HG02973 (cell line): ENCODE measurements at regions not wholly inside any gene's neighbourhood (a gene's known extent, or its start where the extent isn't known, plus 50 kb on each side); places are given as distances from the start of the nearest gene placed in this dataset.
"Not testable (repeated sequence)": the region's sequence is repeated elsewhere in the genome, so short reads cannot be mapped to it uniquely, and the experiment has no call there.

Source experiments
- ATAC-seq: cut with Tn5 transposase; IDR thresholded peaks from one replicate; pipeline ENCODE4 v1.9.1; 2021; ENCODE audit warnings: moderate library complexity; ENCODE audit not compliant: unreplicated experiment

DNA sequence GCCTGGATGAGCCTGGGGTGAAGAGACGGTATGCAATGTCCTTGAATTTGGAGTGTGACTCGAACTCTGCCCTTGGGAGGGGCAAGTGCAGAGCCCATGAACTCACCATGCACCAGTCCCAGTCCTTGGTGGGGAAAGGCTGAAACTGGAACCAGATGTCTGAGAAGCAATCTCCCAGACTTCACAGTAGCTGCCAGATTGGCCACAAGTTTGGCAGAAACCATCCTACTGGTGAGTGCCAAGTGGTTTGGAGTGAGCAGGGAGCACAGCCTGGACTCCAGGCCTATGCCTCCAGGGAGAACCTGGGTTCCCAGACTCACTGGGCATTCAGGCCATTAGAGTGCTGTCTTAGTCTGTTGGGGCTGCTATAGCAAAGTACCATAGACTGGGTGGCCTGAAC lies 99.6 kb upstream of the LYZL1 start:
- no peak for ATAC-seq

DNA sequence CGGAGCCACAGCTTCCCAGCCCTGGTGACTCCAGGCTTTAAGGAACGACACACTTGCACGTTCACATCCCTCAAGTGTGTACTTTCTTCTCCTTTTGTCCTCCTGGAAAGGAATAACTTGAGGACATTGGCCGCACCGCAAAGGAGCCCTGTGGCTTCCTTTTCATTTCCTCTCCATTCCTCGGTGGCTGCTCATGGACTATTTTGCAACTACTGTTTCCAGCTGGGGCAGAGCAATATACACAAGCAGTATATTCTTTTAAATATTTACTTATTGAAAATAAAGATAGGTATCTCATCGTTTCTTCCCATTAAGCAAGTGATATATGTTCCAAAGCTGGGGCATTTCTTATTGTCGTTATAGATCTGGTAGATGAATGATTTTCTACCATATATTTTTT lies 97.2 kb upstream of the LYZL1 start:
- ATAC-seq = no peak

DNA sequence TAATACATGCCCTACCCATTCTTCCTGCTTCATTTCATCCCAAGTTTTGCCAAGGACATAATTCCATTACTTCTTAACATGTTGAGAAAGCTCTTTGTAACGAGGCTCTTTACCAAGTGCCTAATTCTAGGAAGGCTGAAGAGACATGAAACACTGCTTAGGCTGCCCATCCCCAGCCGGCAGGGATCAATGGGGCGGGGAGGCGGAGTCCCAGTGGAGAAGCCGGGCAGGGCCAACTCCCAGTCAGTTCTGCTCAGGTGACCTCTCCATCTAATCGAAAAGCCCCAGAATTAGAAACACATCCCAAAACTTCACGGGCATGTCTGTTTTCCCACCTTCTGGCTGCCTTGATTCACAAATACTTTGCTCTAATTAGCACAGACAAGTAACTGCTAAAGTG lies 89.5 kb upstream of the LYZL1 start:
- ATAC-seq = no peak

DNA sequence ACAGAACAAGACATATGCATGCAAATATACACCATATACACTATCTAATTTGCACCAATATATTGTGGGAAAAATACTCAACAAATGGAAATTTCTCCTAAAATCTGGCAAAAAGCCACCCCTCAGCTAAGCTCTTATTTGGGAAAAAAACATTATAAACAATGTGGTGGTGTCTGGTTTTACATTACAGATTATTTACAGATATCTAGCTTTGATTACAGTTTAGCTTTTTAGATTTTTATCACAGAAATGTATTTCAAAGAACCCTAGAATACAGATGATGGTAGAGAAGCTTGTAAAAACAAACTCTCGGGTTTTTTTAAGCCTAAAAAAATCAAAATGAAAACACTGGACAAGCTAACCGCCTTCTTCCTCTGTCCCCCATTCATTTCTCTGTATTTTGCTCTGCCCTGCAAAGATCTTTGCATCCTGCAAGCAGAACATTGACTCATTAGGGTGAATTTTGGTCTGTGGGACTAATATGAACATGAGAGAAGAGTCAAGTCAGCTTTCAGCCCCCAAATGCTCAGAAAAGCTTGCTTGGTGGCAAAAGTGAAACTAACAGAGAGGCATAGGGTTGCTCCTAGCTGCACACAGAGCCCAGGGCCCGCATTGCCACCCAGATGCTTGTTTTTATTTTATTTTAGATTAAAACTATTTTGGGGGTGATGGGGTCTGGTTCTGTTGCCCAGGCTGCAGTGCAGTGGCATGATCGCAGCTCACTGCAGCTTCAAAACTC lies 88.8 kb upstream of the LYZL1 start:
- ATAC-seq = no peak

DNA sequence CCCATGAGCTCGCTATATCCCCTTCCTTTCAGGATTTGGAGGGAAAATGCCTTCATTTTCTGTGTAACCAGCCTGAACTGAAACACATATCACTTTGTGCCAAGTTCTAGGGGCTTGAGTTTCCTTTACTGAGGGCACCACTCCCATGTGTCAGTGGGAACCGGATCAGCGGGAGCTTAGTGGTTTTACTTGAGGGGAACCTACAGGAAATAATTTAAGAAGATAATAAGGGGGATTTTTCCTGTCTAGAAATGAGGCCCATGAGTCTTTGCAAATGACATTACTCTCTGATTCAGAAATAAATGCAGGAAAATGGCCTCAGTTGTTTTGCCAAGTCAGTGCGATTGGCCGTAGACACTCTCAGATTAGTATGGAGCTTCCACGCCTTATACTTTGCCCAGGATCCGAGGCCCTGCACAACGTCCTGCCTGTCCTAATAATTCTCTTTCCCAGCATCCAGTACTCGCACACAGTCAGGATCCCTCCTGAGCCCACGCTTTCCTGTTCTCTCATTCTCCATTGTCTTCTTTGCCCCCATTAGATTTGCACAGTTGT lies 86.4 kb upstream of the LYZL1 start:
- ATAC-seq = no peak

DNA sequence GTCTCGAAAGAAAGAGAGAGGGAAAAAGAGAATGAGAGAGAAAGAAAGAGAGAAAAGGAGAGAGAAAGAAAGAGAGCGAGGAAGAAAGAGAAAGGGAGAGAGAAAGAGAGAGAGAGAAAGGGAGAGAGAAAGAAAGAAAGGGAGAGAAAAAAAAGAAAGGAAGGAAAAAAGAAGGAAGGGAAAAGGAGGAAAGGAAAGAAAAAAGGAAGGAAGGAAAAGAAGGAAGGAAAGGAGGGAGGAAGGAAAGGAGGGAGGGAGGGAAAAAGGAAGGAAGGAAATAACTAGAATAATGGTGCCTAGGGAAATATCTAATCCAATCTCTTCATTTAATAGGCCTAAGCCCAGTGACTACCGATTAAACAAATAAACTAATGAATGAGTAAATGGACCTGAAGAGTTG lies 85.4 kb upstream of the LYZL1 start:
- no peak for ATAC-seq

DNA sequence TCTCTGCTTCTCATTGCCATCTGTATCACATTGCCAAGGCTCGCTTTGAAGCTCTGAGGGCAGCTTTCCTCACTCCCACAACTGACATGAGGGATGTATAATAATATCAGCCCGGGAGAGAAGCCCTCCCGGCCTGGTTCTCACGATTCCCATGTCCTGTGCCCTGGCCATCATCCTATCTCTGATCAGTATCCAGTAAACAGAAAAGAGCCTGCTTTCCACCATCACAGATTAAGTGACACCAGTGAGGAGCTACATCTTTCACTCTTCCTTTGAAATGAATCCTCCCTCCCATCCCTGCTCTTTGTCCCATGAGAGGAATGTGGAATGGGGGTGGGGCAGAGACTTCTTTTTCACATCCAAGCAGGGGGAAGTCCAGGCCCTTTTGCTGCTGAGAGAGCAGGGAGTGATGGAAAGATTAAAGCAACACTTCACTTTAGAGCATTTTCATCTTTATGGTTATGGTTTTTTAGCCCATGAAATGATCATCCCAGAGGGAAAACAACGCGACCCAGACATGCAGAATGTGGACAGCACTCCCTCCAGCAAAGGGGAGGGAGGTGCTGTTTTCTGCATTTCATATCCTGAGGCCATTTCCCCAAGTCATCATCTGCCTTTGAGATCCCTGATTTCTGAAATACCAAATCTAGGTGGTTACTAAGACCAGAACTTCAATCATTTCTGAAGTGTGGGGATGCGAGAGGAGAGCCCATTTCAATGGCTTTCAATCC lies 84.6 kb upstream of the LYZL1 start:
- no peak for ATAC-seq

DNA sequence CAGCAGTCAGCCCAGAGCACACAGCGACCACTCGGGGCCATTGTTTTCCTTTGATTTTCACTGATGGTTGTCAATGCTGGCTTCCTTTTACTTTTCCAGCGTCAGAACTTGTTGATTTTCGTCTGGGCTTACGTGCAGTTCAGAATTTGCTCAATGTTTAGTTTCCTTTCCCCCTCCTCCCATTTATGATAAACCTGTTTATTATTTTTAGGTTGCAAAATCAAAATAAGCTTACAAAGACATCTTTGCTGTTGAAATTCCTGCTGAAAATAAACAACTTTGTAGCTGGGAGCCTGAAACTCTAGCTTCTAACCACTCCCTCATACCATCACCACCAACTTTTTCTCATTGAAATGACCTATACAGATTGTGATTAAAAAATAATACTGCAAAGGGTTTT lies 83.1 kb upstream of the LYZL1 start:
- ATAC-seq = no peak

DNA sequence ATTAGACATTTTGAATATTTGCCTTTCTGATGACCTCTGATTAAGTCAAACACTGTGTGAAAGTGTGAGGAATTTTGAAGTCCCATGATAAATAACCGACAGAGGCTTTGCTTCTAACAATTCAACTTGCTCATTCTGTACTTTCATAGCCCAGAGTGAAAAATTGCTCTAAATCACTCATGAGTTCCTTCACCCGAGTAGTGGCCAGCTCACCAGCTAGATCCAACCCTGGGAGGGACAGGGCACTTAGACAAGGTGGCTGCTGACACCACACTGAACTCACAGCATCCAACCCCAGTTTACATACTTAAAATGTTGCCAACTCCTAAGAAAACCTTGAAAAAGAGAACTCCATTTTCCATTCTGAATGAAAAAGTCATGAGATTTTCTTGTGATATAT lies 80.0 kb upstream of the LYZL1 start:
- no peak for ATAC-seq

DNA sequence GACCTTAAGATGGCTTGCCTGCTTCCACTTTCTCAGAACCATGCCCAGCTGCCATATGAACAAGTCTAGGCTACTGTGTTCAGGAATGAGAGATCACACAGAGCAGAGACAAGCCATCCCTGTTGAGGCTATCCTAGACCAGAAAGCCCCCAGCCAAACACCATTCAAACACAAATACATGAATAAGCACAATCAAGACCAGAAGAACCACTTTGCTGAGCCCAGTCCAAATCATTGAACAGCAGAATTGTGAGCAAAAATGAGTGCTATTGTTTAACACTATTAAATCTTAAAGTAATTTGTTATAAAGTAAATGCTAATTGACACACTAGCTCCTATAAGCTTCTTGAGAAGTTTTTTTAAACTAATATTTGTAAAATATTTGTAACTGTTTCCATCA lies 79.0 kb upstream of the LYZL1 start:
- ATAC-seq = no peak

DNA sequence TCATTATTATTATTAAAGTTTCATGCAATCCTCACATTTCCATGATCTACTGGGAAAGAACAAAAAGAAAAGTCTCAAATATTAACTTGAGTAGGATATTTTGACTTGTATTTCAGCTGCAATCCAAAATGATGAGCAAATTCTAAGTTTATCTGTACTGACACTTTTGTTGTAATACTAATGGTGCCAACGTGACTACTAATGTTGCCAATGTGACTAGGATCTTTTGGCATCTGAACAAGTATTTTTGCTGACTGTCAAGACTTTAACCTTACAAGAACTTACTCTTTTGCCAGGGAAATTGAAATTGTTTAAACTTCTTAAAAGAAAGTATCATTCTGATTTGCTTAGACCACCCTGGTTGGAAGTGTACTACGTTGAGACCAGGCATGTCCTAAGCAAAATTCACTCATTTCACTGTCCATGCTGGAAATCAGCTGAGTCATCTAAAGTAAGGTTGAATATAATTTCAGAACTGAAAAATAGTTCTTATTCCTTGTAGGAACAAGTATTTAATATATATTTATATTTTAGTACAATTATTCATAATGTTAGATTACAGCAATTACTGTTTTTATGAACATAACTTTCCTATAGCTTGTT lies 78.5 kb upstream of the LYZL1 start:
- no peak for ATAC-seq

DNA sequence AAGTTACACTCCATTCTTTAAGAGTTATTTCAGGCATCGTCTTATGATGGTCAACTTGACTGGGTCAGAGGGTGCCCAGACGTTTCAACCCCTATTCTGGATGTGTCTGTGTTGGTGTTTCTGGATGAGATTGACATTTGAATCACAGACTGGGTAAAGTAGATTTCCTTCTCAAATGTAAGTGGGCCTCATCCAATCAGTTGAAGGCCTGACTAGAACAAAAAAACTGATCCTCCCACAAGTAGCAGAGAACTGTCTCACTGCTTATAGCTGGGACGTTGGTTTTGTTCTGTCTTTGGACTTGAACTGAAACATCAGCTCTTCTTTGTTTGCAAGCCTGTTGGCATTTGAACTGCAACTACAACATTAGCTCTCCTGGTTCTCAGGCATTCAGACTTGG lies 76.3 kb upstream of the LYZL1 start:
- ATAC-seq = no peak

DNA sequence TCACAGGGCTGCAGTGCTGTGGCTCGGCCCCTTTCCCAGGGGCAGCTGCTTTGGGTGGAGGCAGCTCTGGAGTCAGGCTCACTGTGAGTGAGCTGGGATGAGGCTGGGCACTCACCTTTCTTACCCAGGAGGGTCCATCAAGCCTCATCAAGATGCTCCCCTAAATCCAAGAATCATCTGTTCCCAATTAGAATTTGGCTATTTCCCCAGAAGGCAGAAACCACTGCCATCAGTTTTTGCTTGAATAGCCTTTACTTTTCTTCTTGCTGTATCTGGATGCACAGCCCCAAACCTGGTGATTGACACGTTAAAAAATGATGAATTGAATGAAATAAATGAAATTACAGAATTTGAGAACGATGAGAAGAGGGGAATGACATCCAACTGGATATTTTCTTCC lies 74.3 kb upstream of the LYZL1 start:
- ATAC-seq = no peak

DNA sequence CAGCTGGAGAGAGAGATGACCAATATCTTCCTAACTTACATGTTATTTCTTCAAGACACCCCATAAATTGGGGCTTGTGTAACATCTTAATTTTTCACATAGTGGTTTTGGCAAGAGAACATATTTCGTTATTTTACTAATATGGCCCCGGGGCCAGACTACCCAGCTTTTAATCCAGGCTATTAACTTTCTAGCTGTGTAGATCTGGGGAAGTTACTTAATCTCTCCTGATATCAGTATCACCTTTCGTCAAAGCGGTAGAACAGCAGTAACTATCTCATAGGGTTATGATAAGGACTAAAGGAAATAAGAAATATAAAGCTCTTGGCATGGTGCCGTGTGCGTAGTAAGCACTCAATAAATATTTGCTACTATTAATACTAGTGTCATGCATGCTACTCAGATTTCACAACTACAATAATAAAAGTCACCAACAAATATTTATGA lies 71.6 kb upstream of the LYZL1 start:
- no peak for ATAC-seq

DNA sequence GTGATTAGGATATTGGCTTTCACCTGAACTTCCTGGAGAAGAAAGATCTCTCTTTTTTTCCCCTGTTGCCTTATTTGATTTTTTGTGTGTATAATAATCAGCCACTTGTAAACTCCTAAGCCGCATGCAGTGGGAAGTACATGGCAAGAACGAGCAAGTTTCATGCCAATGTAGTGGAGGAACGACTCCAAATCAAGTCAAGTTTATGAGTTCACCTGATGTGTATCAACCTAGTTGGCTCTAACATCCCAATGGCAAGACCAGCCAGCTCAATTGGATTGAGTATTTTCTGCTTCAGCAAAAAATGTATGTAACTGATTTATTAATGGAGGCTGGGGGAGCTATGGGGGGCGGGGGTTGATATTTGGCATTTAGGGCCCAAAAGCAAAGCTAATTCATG lies 65.5 kb upstream of the LYZL1 start:
- no peak for ATAC-seq

DNA sequence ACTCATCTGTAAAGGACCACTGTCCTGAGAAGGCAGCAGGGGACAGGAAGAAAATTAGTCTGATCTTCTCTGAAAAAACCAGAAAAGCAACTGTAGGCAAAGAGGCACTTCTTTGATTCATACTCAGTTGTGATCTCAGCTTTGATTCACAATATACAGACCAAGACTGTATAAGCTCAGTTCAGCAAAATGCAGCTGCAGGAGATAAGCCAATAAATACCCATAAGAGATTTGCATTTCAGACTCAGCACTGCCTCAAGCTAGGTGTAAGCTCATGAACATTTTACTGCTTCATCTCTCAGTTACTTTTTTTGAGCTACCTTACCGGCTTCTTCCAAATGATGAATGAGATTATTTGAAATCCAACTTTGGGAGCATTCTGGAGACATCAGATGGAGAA lies 64.2 kb upstream of the LYZL1 start:
- no peak for ATAC-seq

DNA sequence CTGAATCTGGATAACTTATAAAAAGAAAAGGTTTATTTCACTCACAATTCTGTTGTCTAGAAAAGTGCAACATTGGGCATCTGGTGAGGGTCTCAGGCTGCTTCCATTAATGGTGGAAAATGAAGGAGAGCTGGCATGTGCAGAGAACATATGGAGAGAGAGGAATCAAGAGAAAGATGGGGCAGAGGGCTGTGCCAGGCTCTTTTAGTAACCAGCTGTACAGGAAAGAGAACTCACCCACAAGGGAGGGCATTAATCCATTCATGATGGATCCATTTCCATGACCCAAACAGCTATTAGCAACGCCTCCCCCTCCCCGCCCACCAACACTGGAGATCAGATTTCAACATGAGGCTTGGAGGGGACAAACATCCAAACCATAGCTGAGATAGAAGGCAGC lies 61.7 kb upstream of the LYZL1 start:
- no peak for ATAC-seq

DNA sequence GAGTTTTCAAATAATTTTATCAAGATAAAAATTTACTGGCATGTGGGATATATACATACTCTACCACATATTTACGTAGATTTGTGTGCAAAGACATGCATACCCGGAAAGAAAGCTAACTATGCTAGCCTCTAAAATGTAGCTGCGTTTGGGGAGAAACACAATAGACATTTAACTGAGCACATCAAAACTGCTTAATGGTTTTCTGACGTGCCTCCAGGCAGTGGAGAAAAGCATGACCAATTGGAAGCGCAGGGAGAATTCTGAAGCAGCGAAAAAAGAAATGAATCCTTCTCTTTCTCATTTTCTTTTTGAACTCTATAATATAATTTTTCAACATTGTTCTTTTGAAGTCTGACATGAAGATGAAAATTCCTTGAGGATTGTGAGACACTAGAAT lies 60.3 kb upstream of the LYZL1 start:
- ATAC-seq = no peak

DNA sequence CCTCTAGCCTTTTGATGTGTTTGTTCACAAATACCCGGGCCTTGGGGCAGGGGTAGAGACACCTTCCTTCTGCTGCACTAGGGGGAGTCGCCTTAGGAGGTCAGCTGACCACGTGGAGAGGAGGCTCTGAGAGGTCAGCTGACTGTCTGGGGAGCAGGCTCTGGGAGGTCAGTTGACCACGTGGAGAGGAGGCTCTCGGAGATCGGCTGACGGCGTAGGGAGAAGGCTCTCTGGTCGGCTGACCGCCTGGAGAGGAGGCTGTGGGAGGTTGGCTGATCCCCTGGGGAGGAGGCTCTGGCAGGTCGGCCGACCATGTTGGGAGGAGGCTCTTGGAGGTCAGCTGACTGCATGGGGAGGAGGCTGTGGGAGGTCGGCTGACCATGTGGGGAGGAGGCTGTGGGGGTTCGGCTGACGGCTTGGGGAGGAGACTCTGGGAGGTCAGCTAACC lies 59.6 kb upstream of the LYZL1 start:
- ATAC-seq = no peak

DNA sequence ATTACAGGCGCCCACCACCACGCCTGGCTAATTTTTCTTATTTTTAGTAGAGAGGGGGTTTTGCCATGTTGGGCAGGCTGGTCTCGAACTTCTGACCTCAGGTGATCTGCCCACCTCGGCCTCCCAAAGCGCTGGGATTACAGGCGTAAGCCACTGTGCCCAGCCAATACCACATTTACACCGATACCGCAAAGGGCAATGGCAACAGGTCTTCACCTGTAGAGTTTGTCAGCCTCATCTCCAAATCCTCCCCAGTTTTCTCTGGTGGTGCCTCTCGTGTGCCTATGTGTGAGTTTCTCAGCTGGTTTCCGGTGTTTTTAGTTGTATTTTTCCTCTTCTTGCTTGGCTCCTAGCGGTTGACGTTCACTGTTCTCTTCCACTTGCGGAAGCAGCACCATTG lies 52.0 kb upstream of the LYZL1 start:
- ATAC-seq = not testable (repeated sequence)

DNA sequence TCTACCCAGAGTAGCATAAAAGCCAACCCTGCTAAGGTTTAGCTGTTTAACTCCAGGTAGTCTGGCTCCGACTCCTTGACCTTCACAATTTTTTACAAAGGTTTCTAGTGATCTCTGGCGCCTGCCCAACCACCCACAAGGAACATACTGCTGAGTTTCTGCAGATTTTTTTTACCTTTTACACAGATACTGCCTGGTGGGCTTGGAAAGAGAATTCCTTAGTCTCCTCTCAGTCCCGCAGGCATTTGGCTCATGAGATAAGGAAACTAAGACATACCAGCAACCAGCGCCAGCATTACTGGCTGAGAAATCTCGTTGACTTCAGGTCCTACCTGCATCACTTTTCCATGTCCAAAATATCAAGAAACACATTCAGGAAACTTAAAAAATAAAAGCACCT lies 51.1 kb upstream of the LYZL1 start:
- ATAC-seq = no peak
